ENCODE measurements at regions not wholly inside any gene's neighbourhood (a gene's known extent, or its start where the extent isn't known, plus 50 kb on each side); places are given as distances from the start of the nearest gene placed in this dataset.

GRCh38 chr1:106038260-106038659 lies 1018.2 kb upstream of the PRMT6 start:
- TF ChIP-seq, protein P1, sequence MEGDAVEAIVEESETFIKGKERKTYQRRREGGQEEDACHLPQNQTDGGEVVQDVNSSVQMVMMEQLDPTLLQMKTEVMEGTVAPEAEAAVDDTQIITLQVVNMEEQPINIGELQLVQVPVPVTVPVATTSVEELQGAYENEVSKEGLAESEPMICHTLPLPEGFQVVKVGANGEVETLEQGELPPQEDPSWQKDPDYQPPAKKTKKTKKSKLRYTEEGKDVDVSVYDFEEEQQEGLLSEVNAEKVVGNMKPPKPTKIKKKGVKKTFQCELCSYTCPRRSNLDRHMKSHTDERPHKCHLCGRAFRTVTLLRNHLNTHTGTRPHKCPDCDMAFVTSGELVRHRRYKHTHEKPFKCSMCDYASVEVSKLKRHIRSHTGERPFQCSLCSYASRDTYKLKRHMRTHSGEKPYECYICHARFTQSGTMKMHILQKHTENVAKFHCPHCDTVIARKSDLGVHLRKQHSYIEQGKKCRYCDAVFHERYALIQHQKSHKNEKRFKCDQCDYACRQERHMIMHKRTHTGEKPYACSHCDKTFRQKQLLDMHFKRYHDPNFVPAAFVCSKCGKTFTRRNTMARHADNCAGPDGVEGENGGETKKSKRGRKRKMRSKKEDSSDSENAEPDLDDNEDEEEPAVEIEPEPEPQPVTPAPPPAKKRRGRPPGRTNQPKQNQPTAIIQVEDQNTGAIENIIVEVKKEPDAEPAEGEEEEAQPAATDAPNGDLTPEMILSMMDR (conservative IDR thresholded peaks at IDR 0.05; ENCODE audit: low read depth, low read length) = no peak
- TF ChIP-seq EZH2 (IDR thresholded peaks at IDR 0.05; ENCODE audit: borderline replicate concordance, low read depth, low read length, poor library complexity, severe bottlenecking) = no peak

All from A673 (cell line).